ENCODE measurements at regions not wholly inside any gene's neighbourhood (a gene's known extent, or its start where the extent isn't known, plus 50 kb on each side); places are given as distances from the start of the nearest gene placed in this dataset.

DNA sequence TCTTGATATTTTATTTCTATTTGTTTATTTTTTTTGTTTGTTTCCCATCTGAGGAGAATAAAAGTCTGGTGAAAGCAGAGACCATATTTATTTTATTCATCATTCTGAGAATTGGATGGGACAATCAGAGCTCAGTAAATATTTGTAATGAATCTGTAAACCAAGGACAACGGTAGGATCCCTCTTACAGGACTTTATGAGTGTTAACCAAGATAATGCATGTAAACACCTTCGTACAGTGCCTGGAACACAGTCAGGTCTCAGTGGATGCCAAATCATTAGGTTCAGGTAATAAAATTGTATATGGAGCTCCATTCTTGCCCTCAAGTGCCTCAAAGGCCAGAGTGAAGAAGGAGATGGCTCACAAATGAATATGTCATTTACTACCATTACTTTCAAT is 288.7 kb downstream of the PAX1 start:
- TF ChIP-seq, protein P1, sequence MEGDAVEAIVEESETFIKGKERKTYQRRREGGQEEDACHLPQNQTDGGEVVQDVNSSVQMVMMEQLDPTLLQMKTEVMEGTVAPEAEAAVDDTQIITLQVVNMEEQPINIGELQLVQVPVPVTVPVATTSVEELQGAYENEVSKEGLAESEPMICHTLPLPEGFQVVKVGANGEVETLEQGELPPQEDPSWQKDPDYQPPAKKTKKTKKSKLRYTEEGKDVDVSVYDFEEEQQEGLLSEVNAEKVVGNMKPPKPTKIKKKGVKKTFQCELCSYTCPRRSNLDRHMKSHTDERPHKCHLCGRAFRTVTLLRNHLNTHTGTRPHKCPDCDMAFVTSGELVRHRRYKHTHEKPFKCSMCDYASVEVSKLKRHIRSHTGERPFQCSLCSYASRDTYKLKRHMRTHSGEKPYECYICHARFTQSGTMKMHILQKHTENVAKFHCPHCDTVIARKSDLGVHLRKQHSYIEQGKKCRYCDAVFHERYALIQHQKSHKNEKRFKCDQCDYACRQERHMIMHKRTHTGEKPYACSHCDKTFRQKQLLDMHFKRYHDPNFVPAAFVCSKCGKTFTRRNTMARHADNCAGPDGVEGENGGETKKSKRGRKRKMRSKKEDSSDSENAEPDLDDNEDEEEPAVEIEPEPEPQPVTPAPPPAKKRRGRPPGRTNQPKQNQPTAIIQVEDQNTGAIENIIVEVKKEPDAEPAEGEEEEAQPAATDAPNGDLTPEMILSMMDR (IDR thresholded peaks at IDR 0.05; ENCODE audit: insufficient read depth, low read length, poor library complexity, severe bottlenecking) = no peak
- no peak for TF ChIP-seq EZH2phosphoT487 (conservative IDR thresholded peaks at IDR 0.05; ENCODE audit: low read length)
